ENCODE measurements at regions not wholly inside any gene's neighbourhood (a gene's known extent, or its start where the extent isn't known, plus 50 kb on each side); places are given as distances from the start of the nearest gene placed in this dataset.

GRCh38 chr19:31112158-31112557 lies 237.1 kb downstream of the TSHZ3 start:
- TF ChIP-seq CTCF (IDR thresholded peaks at IDR 0.05) (no peak), POLR2A (IDR thresholded peaks at IDR 0.05) (no peak)

Data from body of pancreas (tissue), 4 donors.